K562 (cell line): ENCODE measurements at regions not wholly inside any gene's neighbourhood (a gene's known extent, or its start where the extent isn't known, plus 50 kb on each side); places are given as distances from the start of the nearest gene placed in this dataset.

ENCODE experiments used
- CBX1 ChIP-seq: sonication (generic); IDR thresholded peaks from 2 replicates; pipeline ENCODE4 v1.6.1; 2016; ENCODE audit warnings: antibody characterized with exemption, low read depth, mild to moderate bottlenecking
- CTCF ChIP-seq, 3 experiments: IDR thresholded peaks in 2 of 3; conservative IDR thresholded peaks in 1 of 3; 2 replicates each; pipeline ENCODE4 v1.5.1; 2011 to 2012; ENCODE audit warnings: low read length in 3 of 3, mild to moderate bottlenecking in 3 of 3, control low read depth in 2 of 3, improper control_type of control experiment in 1 of 3, inconsistent platforms in 1 of 3, low read depth in 1 of 3, mixed read lengths in 1 of 3, moderate library complexity in 1 of 3; ENCODE audit not compliant: insufficient read depth in 2 of 3
- EGR1 ChIP-seq: fragments of 450-650 bp; conservative IDR thresholded peaks from 2 replicates; pipeline ENCODE4 v1.6.1; 2017; ENCODE audit warnings: mild to moderate bottlenecking
- ETV5 ChIP-seq: sonication (generic); formaldehyde crosslinking; IDR thresholded peaks from 2 replicates; pipeline ENCODE4 v1.4.0; 2020; ENCODE audit warnings: low read depth, mild to moderate bottlenecking, missing genetic modification reagents
- GTF2F1 ChIP-seq: IDR thresholded peaks from 2 replicates; pipeline ENCODE4 v1.6.1; 2011; ENCODE audit warnings: low read depth, low read length, improper control_type of control experiment
- MAFF ChIP-seq: IDR thresholded peaks from 2 replicates; pipeline ENCODE4 v1.6.1; 2012; ENCODE audit warnings: low read length, improper control_type of control experiment
- MAX ChIP-seq: sonication (generic); formaldehyde crosslinking; IDR thresholded peaks from 2 replicates; pipeline ENCODE4 v1.9.0; 2022; ENCODE audit warnings: mild to moderate bottlenecking, missing genetic modification reagents
- NR2C2 ChIP-seq, 2 experiments: fragments of 200-800 bp in 1 of 2; sonication (Bioruptor generic) in 1 of 2; sonication (generic) in 1 of 2; formaldehyde crosslinking in 1 of 2; IDR thresholded peaks; 2 replicates each; pipeline versions ENCODE4 v1.6.1 to v1.8.0; 2016 to 2022; ENCODE audit warnings: mild to moderate bottlenecking in 1 of 2, missing compliant biosample characterization in 1 of 2, missing genetic modification characterization in 1 of 2, missing genetic modification reagents in 1 of 2
- POLR2A ChIP-seq: fragments of 450-650 bp; conservative IDR thresholded peaks from 2 replicates; pipeline ENCODE4 v1.6.1; 2016
- TAL1 ChIP-seq: fragments of 450-650 bp; IDR thresholded peaks from 2 replicates; pipeline ENCODE4 v1.6.1; 2016; ENCODE audit warnings: mild to moderate bottlenecking
- TFE3 ChIP-seq: fragments of 450-650 bp; formaldehyde crosslinking; IDR thresholded peaks from 2 replicates; pipeline ENCODE4 v1.4.0; 2020; ENCODE audit warnings: mild to moderate bottlenecking, mixed read lengths
- TF ChIP-seq, protein P1 (sequence below): fragments of 250-450 bp; sonication (Bioruptor Pico); IDR thresholded peaks from 2 replicates; pipeline ENCODE4 v1.5.0; 2021; ENCODE audit warnings: mild to moderate bottlenecking, moderate library complexity
- TF ChIP-seq, protein P2 (sequence below): fragments of 250-450 bp; sonication (Bioruptor Pico); IDR thresholded peaks from 2 replicates; pipeline ENCODE4 v1.5.0; 2022; ENCODE audit warnings: mild to moderate bottlenecking

- TF ChIP-seq EGR1, result no peak
- TF ChIP-seq MAFF, result no peak
- no peak for TF ChIP-seq TAL1
- TF ChIP-seq, protein P1, sequence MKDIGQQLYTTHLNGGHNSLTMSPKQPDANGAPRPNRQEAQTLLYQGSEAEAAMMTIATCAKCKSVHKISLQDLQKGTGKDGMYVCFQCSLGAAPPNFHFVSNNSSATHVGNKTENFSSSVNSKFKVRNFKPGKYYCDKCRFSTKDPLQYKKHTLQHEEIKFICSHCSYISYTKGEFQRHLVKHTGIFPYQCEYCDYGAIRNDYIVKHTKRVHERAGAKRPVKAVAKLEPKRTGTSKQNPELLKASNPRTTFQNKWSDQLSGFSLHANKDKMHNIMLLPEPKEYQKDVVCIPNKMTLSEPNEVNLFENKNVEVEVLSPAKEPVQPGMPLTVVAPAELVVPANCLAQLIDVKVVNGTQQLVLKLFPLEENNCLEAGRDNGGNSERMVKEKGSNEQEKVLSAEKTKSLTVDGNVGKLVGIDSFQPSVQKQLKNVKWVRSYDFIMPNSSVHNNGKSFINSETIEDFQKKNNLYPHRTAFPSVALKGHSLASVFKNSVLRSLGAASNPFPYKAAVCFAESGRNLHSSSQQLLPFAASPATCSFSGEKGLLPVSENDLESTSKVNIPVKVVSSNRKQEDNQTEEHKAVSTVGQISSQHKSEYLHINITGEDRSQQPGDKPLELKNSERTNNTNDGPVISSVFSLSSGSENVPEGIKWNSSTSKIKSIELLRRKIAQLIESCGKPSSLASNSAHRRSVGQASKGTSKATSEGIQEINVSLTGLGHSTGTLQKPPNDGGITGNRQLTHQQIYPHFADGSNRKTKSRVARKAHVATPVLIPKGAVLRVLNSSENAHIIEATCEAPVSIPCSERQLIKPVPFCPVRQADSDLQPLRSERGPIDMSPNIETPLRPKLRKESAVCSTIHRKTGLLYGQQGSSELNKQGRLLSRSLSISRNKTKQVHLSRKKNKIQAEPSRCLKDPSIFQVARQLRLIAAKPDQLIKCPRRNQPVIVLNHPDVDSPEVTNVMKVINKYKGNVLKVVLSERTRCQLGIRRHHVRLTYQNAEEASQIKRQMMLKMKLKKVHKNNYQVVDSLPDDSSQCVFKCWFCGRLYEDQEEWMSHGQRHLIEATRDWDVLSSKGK (CRISPR knock-in tag), result no peak
- TF ChIP-seq CBX1, result no peak
- TF ChIP-seq TFE3 (CRISPR knock-in tag), result no peak
- no peak for TF ChIP-seq GTF2F1
- TF ChIP-seq POLR2A, result no peak
- no peak for TF ChIP-seq MAX (CRISPR knock-in tag)
- TF ChIP-seq CTCF (IDR thresholded peaks at IDR 0.05 in 2 of 3, conservative IDR thresholded peaks at IDR 0.05 in 1 of 3; ENCODE audit: insufficient read depth in 2 of 3, low read depth in 1 of 3, low read length in 3 of 3), result no peak
- TF ChIP-seq, protein P2, sequence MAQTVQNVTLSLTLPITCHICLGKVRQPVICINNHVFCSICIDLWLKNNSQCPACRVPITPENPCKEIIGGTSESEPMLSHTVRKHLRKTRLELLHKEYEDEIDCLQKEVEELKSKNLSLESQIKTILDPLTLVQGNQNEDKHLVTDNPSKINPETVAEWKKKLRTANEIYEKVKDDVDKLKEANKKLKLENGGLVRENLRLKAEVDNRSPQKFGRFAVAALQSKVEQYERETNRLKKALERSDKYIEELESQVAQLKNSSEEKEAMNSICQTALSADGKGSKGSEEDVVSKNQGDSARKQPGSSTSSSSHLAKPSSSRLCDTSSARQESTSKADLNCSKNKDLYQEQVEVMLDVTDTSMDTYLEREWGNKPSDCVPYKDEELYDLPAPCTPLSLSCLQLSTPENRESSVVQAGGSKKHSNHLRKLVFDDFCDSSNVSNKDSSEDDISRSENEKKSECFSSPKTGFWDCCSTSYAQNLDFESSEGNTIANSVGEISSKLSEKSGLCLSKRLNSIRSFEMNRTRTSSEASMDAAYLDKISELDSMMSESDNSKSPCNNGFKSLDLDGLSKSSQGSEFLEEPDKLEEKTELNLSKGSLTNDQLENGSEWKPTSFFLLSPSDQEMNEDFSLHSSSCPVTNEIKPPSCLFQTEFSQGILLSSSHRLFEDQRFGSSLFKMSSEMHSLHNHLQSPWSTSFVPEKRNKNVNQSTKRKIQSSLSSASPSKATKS (CRISPR knock-in tag), result no peak
- no peak for TF ChIP-seq ETV5 (CRISPR knock-in tag)
- no peak for TF ChIP-seq NR2C2 (CRISPR knock-in tag; IDR thresholded peaks at IDR 0.05)
- no peak for TF ChIP-seq NR2C2 (tag; IDR thresholded peaks at IDR 0.05)
These were observed 262.4 kb downstream of the SS18 start for GRCh38 chr18:25827961-25828561.
